ENCODE measurements at regions not wholly inside any gene's neighbourhood (a gene's known extent, or its start where the extent isn't known, plus 50 kb on each side); places are given as distances from the start of the nearest gene placed in this dataset.

GRCh38 chr1:4353090-4353856 is 301.1 kb upstream of the AJAP1 start:
- Histone ChIP-seq H3K4me1 (ENCODE audit: control insufficient read depth, insufficient read depth, low read length) (no peaks in the 10 kb centered on the region), H3K9me3 (ENCODE audit: control insufficient read depth, low read length) (no peaks in the 10 kb centered on the region), H3K27ac (ENCODE audit: low read length) (no peak overlapping the region), H3K27me3 (ENCODE audit: control insufficient read depth, insufficient read depth) (no peaks in the 10 kb centered on the region), H3K4me3 (ENCODE audit: low read length) (no peak overlapping the region)
- DNase-seq (no peak), ATAC-seq (no peak)
- intact Hi-C loops (cut with DNase I), result no loop called here
- 76% methylated on average over 13 of the region's 13 CpGs for WGBS

DNA sequence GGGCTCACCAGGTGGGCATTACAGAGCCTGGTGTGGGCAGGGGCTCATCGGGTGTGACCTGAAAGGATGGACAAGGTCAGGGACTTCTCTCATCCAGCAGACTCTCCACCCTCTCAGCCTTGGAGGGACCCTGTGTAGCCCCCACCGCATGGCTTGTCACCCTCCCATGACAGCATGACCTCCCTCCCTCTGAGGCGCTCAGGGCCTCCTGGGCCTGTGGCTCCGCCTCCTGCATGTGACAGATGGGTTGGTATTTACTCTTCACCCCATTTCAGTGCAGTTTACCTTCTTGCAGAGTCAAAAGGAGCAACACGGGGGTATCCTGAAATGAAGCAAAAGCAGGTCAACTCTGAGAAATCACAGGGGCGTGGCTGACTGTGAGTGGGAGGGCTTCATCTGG is 298.6 kb upstream of the AJAP1 start:
- ATAC-seq (no peak), DNase-seq (no peak)
- H3K9me3 ChIP-seq (ENCODE audit: control insufficient read depth, low read length), result no peaks in the 10 kb centered on the region
- no peak overlapping the region for H3K4me3 ChIP-seq (ENCODE audit: low read length)
- intact Hi-C loops (cut with DNase I), result no loop called here
- no peaks in the 10 kb centered on the region for H3K4me1 ChIP-seq (ENCODE audit: control insufficient read depth, insufficient read depth, low read length)
- WGBS, result 60% methylated on average over 6 of the region's 6 CpGs
- H3K27me3 ChIP-seq (ENCODE audit: control insufficient read depth, insufficient read depth), result no peaks in the 10 kb centered on the region
- no peak overlapping the region for H3K27ac ChIP-seq (ENCODE audit: low read length)

DNA sequence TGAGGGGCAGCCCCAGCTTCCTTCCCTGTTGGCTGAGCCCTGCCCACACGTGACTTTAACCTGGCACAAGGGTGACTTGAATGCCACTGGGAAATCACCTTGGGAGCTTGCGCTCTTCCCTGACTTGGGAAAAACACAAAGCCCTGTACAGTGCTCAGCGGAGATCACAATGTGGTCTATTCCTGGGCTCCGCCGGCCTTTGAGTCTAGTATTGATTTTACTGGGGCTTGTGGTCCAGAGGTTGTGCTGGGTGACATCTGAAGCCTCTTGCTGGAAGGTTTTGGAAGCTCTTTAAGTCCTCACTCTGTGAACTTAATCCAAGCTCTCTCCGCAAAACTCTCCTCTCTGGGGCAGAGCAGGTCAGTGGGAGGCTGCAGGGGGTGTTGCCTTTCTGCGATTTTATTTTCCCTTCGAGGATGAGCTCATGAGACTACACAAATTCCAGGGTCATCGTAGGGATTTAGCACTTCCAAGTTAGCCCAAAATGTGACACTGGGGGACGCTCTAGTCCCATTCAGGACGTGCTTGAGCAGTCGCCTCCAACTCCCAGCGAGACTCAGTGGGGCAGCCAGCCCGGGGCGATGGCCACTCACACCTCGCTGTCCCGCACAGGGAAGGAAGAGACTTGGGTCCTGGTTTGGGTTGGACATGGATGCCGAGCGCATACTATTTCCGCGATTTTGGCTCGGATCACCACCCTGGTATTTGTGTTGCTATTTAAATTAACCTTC is 291.9 kb upstream of the AJAP1 start:
- 83% methylated on average over 22 of the region's 22 CpGs for WGBS
- intact Hi-C loops (cut with DNase I), result no loop called here
- no peak overlapping the region for H3K27ac ChIP-seq (ENCODE audit: low read length)

GRCh38 chr1:4366091-4366490 is 288.3 kb upstream of the AJAP1 start:
- intact Hi-C loops (cut with DNase I), result no loop called here
- H3K27me3 ChIP-seq (ENCODE audit: control insufficient read depth, insufficient read depth), result no peaks in the 10 kb centered on the region
- H3K27ac ChIP-seq (ENCODE audit: low read length), result no peak overlapping the region
- DNase-seq, result no peak
- ATAC-seq, result no peak
- H3K4me3 ChIP-seq (ENCODE audit: low read length), result no peak overlapping the region
- 85% methylated on average over 10 of the region's 10 CpGs for WGBS
- peaks cover 2% of the 10 kb centered on the region for H3K9me3 ChIP-seq (ENCODE audit: control insufficient read depth, low read length)
- H3K4me1 ChIP-seq (ENCODE audit: control insufficient read depth, insufficient read depth, low read length), result no peaks in the 10 kb centered on the region

More for the DNA sequence above, 291.9 kb upstream of the AJAP1 start:
- no peak for DNase-seq
- ATAC-seq, result no peak
- Histone ChIP-seq H3K4me3 (ENCODE audit: low read length) (no peak overlapping the region), H3K4me1 (ENCODE audit: control insufficient read depth, insufficient read depth, low read length) (no peaks in the 10 kb centered on the region), H3K27me3 (ENCODE audit: control insufficient read depth, insufficient read depth) (no peaks in the 10 kb centered on the region), H3K9me3 (ENCODE audit: control insufficient read depth, low read length) (peaks cover 2% of the 10 kb centered on the region)

GRCh38 chr1:4367230-4367777 is 287.1 kb upstream of the AJAP1 start:
- Histone ChIP-seq H3K9me3 (ENCODE audit: control insufficient read depth, low read length) (peaks cover 2% of the 10 kb centered on the region), H3K27ac (ENCODE audit: low read length) (no peak overlapping the region), H3K27me3 (ENCODE audit: control insufficient read depth, insufficient read depth) (no peaks in the 10 kb centered on the region), H3K4me3 (ENCODE audit: low read length) (no peak overlapping the region), H3K4me1 (ENCODE audit: control insufficient read depth, insufficient read depth, low read length) (no peaks in the 10 kb centered on the region)
- WGBS, result 82% methylated on average over 13 of the region's 13 CpGs
- intact Hi-C loops (cut with DNase I), result no loop called here
- DNase-seq (no peak), ATAC-seq (no peak)

- WGBS, result 91% methylated on average over 4 of the region's 4 CpGs
- H3K4me1 ChIP-seq (ENCODE audit: control insufficient read depth, insufficient read depth, low read length), result no peaks in the 10 kb centered on the region
- no peak overlapping the region for H3K27ac ChIP-seq (ENCODE audit: low read length)
- H3K9me3 ChIP-seq (ENCODE audit: control insufficient read depth, low read length), result no peaks in the 10 kb centered on the region
- H3K4me3 ChIP-seq (ENCODE audit: low read length), result no peak overlapping the region
- intact Hi-C loops (cut with DNase I), result no loop called here
- DNase-seq (no peak), ATAC-seq (no peak)
- H3K27me3 ChIP-seq (ENCODE audit: control insufficient read depth, insufficient read depth), result no peaks in the 10 kb centered on the region
Observed at GRCh38 chr1:4369335-4369734, 285.1 kb upstream of the AJAP1 start.

DNA sequence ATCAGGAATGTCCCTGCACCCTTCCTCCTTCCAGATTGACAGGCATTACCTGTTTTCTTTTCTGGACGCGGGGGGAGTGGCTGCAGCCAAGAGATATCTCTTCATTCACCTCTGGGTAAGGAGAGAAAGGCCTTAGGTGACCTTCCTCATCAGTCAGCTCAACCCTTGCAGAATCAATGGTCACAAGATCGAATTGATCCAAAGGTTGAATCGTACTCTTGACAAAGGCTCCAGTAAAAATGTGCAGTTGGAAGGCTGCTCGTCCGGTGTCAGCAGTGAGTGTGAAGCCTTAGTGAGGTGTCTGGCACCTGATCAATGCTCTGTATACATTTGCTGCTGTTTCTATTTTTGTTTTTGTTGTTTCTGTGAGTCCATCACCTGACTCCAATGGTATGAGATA is 282.6 kb upstream of the AJAP1 start:
- 83% methylated on average over 6 of the region's 6 CpGs for WGBS
- DNase-seq (no peak), ATAC-seq (no peak)
- no peaks in the 10 kb centered on the region for H3K4me1 ChIP-seq (ENCODE audit: control insufficient read depth, insufficient read depth, low read length)
- H3K27ac ChIP-seq (ENCODE audit: low read length), result no peak overlapping the region
- H3K4me3 ChIP-seq (ENCODE audit: low read length), result no peak overlapping the region
- H3K27me3 ChIP-seq (ENCODE audit: control insufficient read depth, insufficient read depth), result no peaks in the 10 kb centered on the region
- intact Hi-C loops (cut with DNase I), result no loop called here
- no peaks in the 10 kb centered on the region for H3K9me3 ChIP-seq (ENCODE audit: control insufficient read depth, low read length)

GRCh38 chr1:4375812-4376211 is 278.6 kb upstream of the AJAP1 start:
- ATAC-seq (no peak), DNase-seq (no peak)
- intact Hi-C loops (cut with DNase I), result no loop called here
- WGBS, result 59% methylated on average over 1 of the region's 1 CpG
- Histone ChIP-seq H3K27ac (ENCODE audit: low read length) (no peak overlapping the region), H3K9me3 (ENCODE audit: control insufficient read depth, low read length) (no peaks in the 10 kb centered on the region), H3K4me3 (ENCODE audit: low read length) (no peak overlapping the region), H3K27me3 (ENCODE audit: control insufficient read depth, insufficient read depth) (no peaks in the 10 kb centered on the region), H3K4me1 (ENCODE audit: control insufficient read depth, insufficient read depth, low read length) (no peaks in the 10 kb centered on the region)

DNA sequence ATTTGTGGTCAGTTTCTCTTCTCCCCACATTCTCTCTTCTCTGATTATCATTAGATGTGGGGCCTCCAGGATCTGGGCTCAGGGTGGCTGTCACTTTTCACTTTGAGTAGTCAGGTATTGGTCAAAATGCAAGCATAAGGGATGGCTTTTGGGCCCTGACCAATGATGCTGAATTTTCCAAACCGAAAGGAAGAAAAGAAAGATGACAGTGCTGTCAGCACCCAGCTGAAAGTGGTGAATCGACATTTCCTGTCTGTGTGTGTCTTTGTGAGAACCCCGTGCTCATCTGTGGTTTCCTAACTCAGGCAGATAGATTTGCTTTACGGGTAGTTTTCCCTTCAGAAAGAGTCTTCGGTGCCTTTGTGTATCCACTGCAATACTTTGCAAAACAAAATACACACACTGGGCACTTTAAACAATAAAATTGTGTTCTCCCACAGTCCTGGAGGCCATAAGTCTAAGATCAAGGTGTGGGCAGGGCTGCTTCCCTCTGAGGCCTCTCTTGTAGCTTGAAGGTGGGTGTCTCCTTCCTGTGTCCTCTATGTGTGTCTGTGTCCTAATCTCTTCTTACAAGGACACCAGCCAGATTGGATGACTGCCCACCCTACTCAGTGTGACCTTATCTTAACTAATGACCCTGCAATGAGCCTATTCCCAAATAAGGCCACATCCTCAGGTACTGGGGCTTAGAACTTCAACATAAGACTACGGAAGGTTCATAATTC is 274.8 kb upstream of the AJAP1 start:
- DNase-seq (no peak), ATAC-seq (no peak)
- no peaks in the 10 kb centered on the region for H3K27me3 ChIP-seq (ENCODE audit: control insufficient read depth, insufficient read depth)
- peaks cover 2% of the 10 kb centered on the region for H3K9me3 ChIP-seq (ENCODE audit: control insufficient read depth, low read length)
- H3K4me1 ChIP-seq (ENCODE audit: control insufficient read depth, insufficient read depth, low read length), result no peaks in the 10 kb centered on the region
- H3K27ac ChIP-seq (ENCODE audit: low read length), result no peak overlapping the region
- intact Hi-C loops (cut with DNase I), result no loop called here
- no peak overlapping the region for H3K4me3 ChIP-seq (ENCODE audit: low read length)
- WGBS, result 78% methylated on average over 6 of the region's 6 CpGs

- WGBS, result 50% methylated on average over 3 of the region's 3 CpGs
- no peak for DNase-seq
- no peaks in the 10 kb centered on the region for H3K4me1 ChIP-seq (ENCODE audit: control insufficient read depth, insufficient read depth, low read length)
- no peak overlapping the region for H3K4me3 ChIP-seq (ENCODE audit: low read length)
- no peak for ATAC-seq
- H3K9me3 ChIP-seq (ENCODE audit: control insufficient read depth, low read length), result peaks cover 2% of the 10 kb centered on the region
- intact Hi-C loops (cut with DNase I), result no loop called here
- H3K27me3 ChIP-seq (ENCODE audit: control insufficient read depth, insufficient read depth), result no peaks in the 10 kb centered on the region
- H3K27ac ChIP-seq (ENCODE audit: low read length), result no peak overlapping the region
Observed at GRCh38 chr1:4380564-4381168, 273.7 kb upstream of the AJAP1 start.

GRCh38 chr1:4393191-4393590 is 261.2 kb upstream of the AJAP1 start:
- no peak overlapping the region for H3K4me3 ChIP-seq (ENCODE audit: low read length)
- ATAC-seq (no peak), DNase-seq (no peak)
- intact Hi-C loops (cut with DNase I), result no loop called here
- no peaks in the 10 kb centered on the region for H3K27me3 ChIP-seq (ENCODE audit: control insufficient read depth, insufficient read depth)
- no peaks in the 10 kb centered on the region for H3K9me3 ChIP-seq (ENCODE audit: control insufficient read depth, low read length)
- H3K27ac ChIP-seq (ENCODE audit: low read length), result no peak overlapping the region
- no peaks in the 10 kb centered on the region for H3K4me1 ChIP-seq (ENCODE audit: control insufficient read depth, insufficient read depth, low read length)
- 36% methylated on average over 1 of the region's 1 CpG for WGBS

Data from right cardiac atrium (tissue), 5 donors.